HCT116 (cell line): ENCODE measurements at regions not wholly inside any gene's neighbourhood (a gene's known extent, or its start where the extent isn't known, plus 50 kb on each side); places are given as distances from the start of the nearest gene placed in this dataset.

Experiments used
- ATAC-seq: fragments of 200-7000 bp; cut with Tn5 transposase; 2 replicates; pipeline ENCODE4 v1.9.1; 2020; ENCODE audit warnings: mild to moderate bottlenecking, moderate library complexity
- BruUV-seq: library from RNA; stranded (reverse); fragments of 400-500 nt; replicated peaks from 2 replicates; lab custom pipeline; 2021; lab: Mats Ljungman, UMichigan
- CTCF ChIA-PET: fragments of 300-600 bp; sonication (Branson Sonifier 250); formaldehyde crosslinking; loops from one replicate; lab custom pipeline; 2021; ENCODE audit warnings: antibody characterized with exemption; lab: Charles Lee
- POLR2A ChIA-PET: fragments of 300-600, 350-600 bp; sonication (Branson Sonifier 250); formaldehyde crosslinking; loops from one replicate; lab custom pipeline; 2021; ENCODE audit warnings: antibody characterized with exemption; lab: Charles Lee
- RAD21 ChIA-PET, 2 experiments: fragments of 300-600 bp; sonication (Branson Sonifier 250); formaldehyde crosslinking; loops; one replicate each; lab custom pipeline; 2023; ENCODE audit warnings: low total read pairs in 2 of 2; ENCODE audit not compliant: uncharacterized antibody in 2 of 2, unreplicated experiment in 2 of 2, low non-redundant PET in 1 of 2; lab: Charles Lee
- DNase-seq: peaks from one replicate; pipeline ENCODE4 v3.0.0-alpha.2; 2010; ENCODE audit warnings: low read depth, low spot score
- H2AFZ ChIP-seq: fragments of 200-600 bp; shearing (Covaris generic), sonication (generic); 2 replicates; pipeline ENCODE4 v1.6.1; 2017; ENCODE audit warnings: low read depth, mixed run types, mixed read lengths, antibody characterized with exemption, low read length; ENCODE audit not compliant: poor library complexity, severe bottlenecking
- H3K27ac ChIP-seq: 2 replicates; pipeline ENCODE4 v1.5.1; 2012; ENCODE audit warnings: low read depth, low read length
- H3K27me3 ChIP-seq: fragments of 200-600 bp; sonication (generic); 2 replicates; pipeline ENCODE4 v1.6.1; 2016; ENCODE audit warnings: mixed run types, low read length, mixed read lengths; ENCODE audit not compliant: insufficient read depth
- H3K36me3 ChIP-seq, 2 experiments: fragments of 200-500 bp in 1 of 2; fragments of 200-600 bp in 1 of 2; sonication (Bioruptor generic) in 1 of 2; sonication (generic) in 1 of 2; 2 replicates each; pipeline versions ENCODE4 v1.5.1 to v1.6.1; 2014 to 2016; ENCODE audit warnings: low read length in 2 of 2, inconsistent platforms in 1 of 2, mixed read lengths in 1 of 2, mixed run types in 1 of 2; ENCODE audit not compliant: insufficient read depth in 2 of 2, control insufficient read depth in 1 of 2
- H3K4me1 ChIP-seq, 2 experiments: fragments of 200-600 bp in 1 of 2; sonication (generic) in 1 of 2; 2 replicates each; pipeline versions ENCODE4 v1.5.1 to v1.6.1; 2012 to 2017; ENCODE audit warnings: low read length in 2 of 2, inconsistent platforms in 1 of 2, mild to moderate bottlenecking in 1 of 2, mixed read lengths in 1 of 2, mixed run types in 1 of 2, moderate library complexity in 1 of 2; ENCODE audit not compliant: insufficient read depth in 2 of 2, control insufficient read depth in 1 of 2
- H3K4me2 ChIP-seq: fragments of 200-600 bp; sonication (generic); 2 replicates; pipeline ENCODE4 v1.6.1; 2017; ENCODE audit warnings: mixed run types, low read length, mixed read lengths
- H3K4me3 ChIP-seq, 2 experiments: fragments of 200-600 bp in 1 of 2; sonication (generic) in 1 of 2; replicated peaks in 1 of 2; 2 replicates each; pipeline ENCODE4 v1.5.1; 2011 to 2016; ENCODE audit warnings: low read length in 2 of 2, control low read depth in 1 of 2, low read depth in 1 of 2, mild to moderate bottlenecking in 1 of 2, mixed read lengths in 1 of 2, mixed run types in 1 of 2
- H3K79me2 ChIP-seq: fragments of 200-600 bp; sonication (generic); 2 replicates; pipeline ENCODE4 v1.6.1; 2017; ENCODE audit warnings: mild to moderate bottlenecking, mixed run types, low read length, moderate library complexity, mixed read lengths; ENCODE audit not compliant: insufficient read depth
- H3K9ac ChIP-seq: fragments of 200-600 bp; sonication (generic); 2 replicates; pipeline ENCODE4 v1.6.1; 2016; ENCODE audit warnings: low read length, mixed read lengths
- H3K9me2 ChIP-seq: fragments of 200-600 bp; sonication (generic), shearing (Covaris generic); 2 replicates; pipeline ENCODE4 v1.6.1; 2017; ENCODE audit warnings: mixed run types, mild to moderate bottlenecking, moderate library complexity; ENCODE audit not compliant: insufficient read depth
- H3K9me3 ChIP-seq, 2 experiments: fragments of 200-500 bp in 1 of 2; fragments of 200-600 bp in 1 of 2; sonication (Bioruptor generic) in 1 of 2; sonication (generic) in 1 of 2; 2 replicates each; pipeline ENCODE4 v1.6.1; 2014 to 2017; ENCODE audit warnings: low read length in 2 of 2, mixed read lengths in 2 of 2, inconsistent platforms in 1 of 2, low read depth in 1 of 2, mild to moderate bottlenecking in 1 of 2, mixed run types in 1 of 2, moderate library complexity in 1 of 2; ENCODE audit not compliant: control insufficient read depth in 1 of 2, insufficient read depth in 1 of 2
- H4K20me1 ChIP-seq: fragments of 200-600 bp; sonication (generic), shearing (Covaris generic); 2 replicates; pipeline ENCODE4 v1.6.1; 2017; ENCODE audit warnings: mixed run types, mild to moderate bottlenecking, moderate library complexity; ENCODE audit not compliant: insufficient read depth
- ATF3 ChIP-seq: IDR thresholded peaks from 2 replicates; pipeline ENCODE4 v1.6.1; 2012
- CBX3 ChIP-seq: IDR thresholded peaks from 2 replicates; pipeline ENCODE4 v1.6.1; 2012; ENCODE audit warnings: low read depth
- CEBPB ChIP-seq: IDR thresholded peaks from 2 replicates; pipeline ENCODE4 v1.6.1; 2012; ENCODE audit warnings: low read depth
- EGR1 ChIP-seq: IDR thresholded peaks from 2 replicates; pipeline ENCODE4 v1.6.1; 2012; ENCODE audit warnings: low read depth
- ELF1 ChIP-seq: IDR thresholded peaks from 2 replicates; pipeline ENCODE4 v1.6.1; 2012; ENCODE audit warnings: low read depth, borderline replicate concordance
- FOSL1 ChIP-seq: IDR thresholded peaks from 2 replicates; pipeline ENCODE4 v1.6.1; 2012; ENCODE audit warnings: low read depth
- JUND ChIP-seq: IDR thresholded peaks from 2 replicates; pipeline ENCODE4 v1.6.1; 2012
- MAX ChIP-seq: IDR thresholded peaks from 2 replicates; pipeline ENCODE4 v1.6.1; 2012
- POLR2A ChIP-seq: IDR thresholded peaks from 2 replicates; pipeline ENCODE4 v1.7.0; 2011; ENCODE audit warnings: borderline replicate concordance; ENCODE audit not compliant: insufficient read depth, insufficient read length; ENCODE audit errors: extremely low read depth
- POLR2AphosphoS5 ChIP-seq: IDR thresholded peaks from 2 replicates; pipeline ENCODE4 v1.6.1; 2011; ENCODE audit warnings: mild to moderate bottlenecking, low read depth, low read length, moderate library complexity
- RAD21 ChIP-seq: IDR thresholded peaks from 2 replicates; pipeline ENCODE4 v1.6.1; 2012; ENCODE audit warnings: low read depth, mild to moderate bottlenecking
- REST ChIP-seq: IDR thresholded peaks from 2 replicates; pipeline ENCODE4 v1.6.1; 2012; ENCODE audit warnings: low read depth
- SIN3A ChIP-seq: IDR thresholded peaks from 2 replicates; pipeline ENCODE4 v1.6.1; 2012; ENCODE audit warnings: low read depth
- SRF ChIP-seq: IDR thresholded peaks from 2 replicates; pipeline ENCODE4 v1.6.1; 2012; ENCODE audit warnings: low read depth
- TCF7L2 ChIP-seq: IDR thresholded peaks from 2 replicates; pipeline ENCODE4 v1.7.0; 2011; ENCODE audit warnings: borderline replicate concordance, inconsistent platforms; ENCODE audit not compliant: insufficient read depth, insufficient read length; ENCODE audit errors: extremely low read depth
- YY1 ChIP-seq: IDR thresholded peaks from 2 replicates; pipeline ENCODE4 v1.6.1; 2011; ENCODE audit warnings: low read length, low read depth, moderate library complexity, mild to moderate bottlenecking; ENCODE audit not compliant: insufficient replicate concordance; ENCODE audit errors: extremely low read depth
- ZBTB33 ChIP-seq: IDR thresholded peaks from 2 replicates; pipeline ENCODE4 v1.6.1; 2011; ENCODE audit warnings: mild to moderate bottlenecking, low read length, moderate library complexity; ENCODE audit not compliant: insufficient replicate concordance; ENCODE audit errors: extremely low read depth
- ZFX ChIP-seq: fragments of 450-650 bp; IDR thresholded peaks from 2 replicates; pipeline ENCODE4 v1.6.1; 2017
- ZNF274 ChIP-seq: fragments of 200-500 bp; sonication (Bioruptor generic); IDR thresholded peaks from 2 replicates; pipeline ENCODE4 v1.6.1; 2014; ENCODE audit warnings: mild to moderate bottlenecking, low read depth, low read length, inconsistent platforms
- intact Hi-C: fragments of 100-400 bp; cut with micrococcal nuclease; formaldehyde crosslinking; loops from 2 replicates; pipeline ENCODE4 v1.10.0; 2022

- no peak for DNase-seq
Observed at GRCh38 chrX:116526010-116526409, 63.2 kb upstream of the CT83 start.

More at GRCh38 chrX:116526010-116526409, 63.2 kb upstream of the CT83 start:
- H3K27me3 ChIP-seq: no peaks in the 10 kb centered on the region
- no peaks in the 10 kb centered on the region for H3K79me2 ChIP-seq
- intact Hi-C loops: no loop called here
- H3K4me1 ChIP-seq: no peaks in the 10 kb centered on the region
- BruUV-seq: no TSS peak
- no peak for TF ChIP-seq ZBTB33
- TF ChIP-seq ATF3: no peak
- no peak for TF ChIP-seq ZNF274
- no peak for TF ChIP-seq REST
- no peak for TF ChIP-seq MAX
- no peak for TF ChIP-seq FOSL1
- TF ChIP-seq POLR2AphosphoS5: no peak
- no peak for TF ChIP-seq CEBPB
- TF ChIP-seq JUND: no peak
- TF ChIP-seq YY1: no peak
- no peak for TF ChIP-seq RAD21
- no peak for TF ChIP-seq ELF1
- no peak for TF ChIP-seq ZFX
- no peak for TF ChIP-seq SIN3A
- TF ChIP-seq SRF: no peak
- TF ChIP-seq CBX3: no peak
- no peak for TF ChIP-seq TCF7L2
- TF ChIP-seq EGR1: no peak
- no peak for TF ChIP-seq POLR2A
- no peak overlapping the region for H3K27ac ChIP-seq
- H3K9me3 ChIP-seq: no peaks in the 10 kb centered on the region
- H3K36me3 ChIP-seq: no peaks in the 10 kb centered on the region
- H2AFZ ChIP-seq: no peak overlapping the region
- no peak overlapping the region for H3K4me3 ChIP-seq
- no peak for ATAC-seq
- no peaks in the 10 kb centered on the region for H4K20me1 ChIP-seq
- ChIA-PET RAD21 (no interaction called here), POLR2A (no interaction called here), CTCF (no interaction called here)
- no peaks in the 10 kb centered on the region for H3K9me2 ChIP-seq
- no peak overlapping the region for H3K4me2 ChIP-seq
- no peak overlapping the region for H3K9ac ChIP-seq
